NCI-H2171 treated with DMSO at 0.1 percent for 48 hours (cell line): ENCODE measurements at regions not wholly inside any gene's neighbourhood (a gene's known extent, or its start where the extent isn't known, plus 50 kb on each side); places are given as distances from the start of the nearest gene placed in this dataset.

Experiments used
- DNase-seq: peaks from one replicate; lab custom pipeline; 2025; lab: John Stamatoyannopoulos, UW

- no peak for DNase-seq
Measured at GRCh38 chr16:6132121-6132520, 1034.5 kb upstream of the EEF2KMT start.

GRCh38 chr16:6131526-6132050 lies 1034.0 kb upstream of the EEF2KMT start:
- no peak for DNase-seq

GRCh38 chr16:6125483-6126259 lies 1028.1 kb upstream of the EEF2KMT start:
- DNase-seq: no peak

GRCh38 chr16:6124136-6124535 lies 1026.5 kb upstream of the EEF2KMT start:
- no peak for DNase-seq

- DNase-seq: no peak
Measured at GRCh38 chr16:6122401-6122800, 1024.8 kb upstream of the EEF2KMT start.

GRCh38 chr16:6114691-6115090 lies 1017.1 kb upstream of the EEF2KMT start:
- DNase-seq: no peak

GRCh38 chr16:6113749-6114148 lies 1016.2 kb upstream of the EEF2KMT start:
- no peak for DNase-seq

GRCh38 chr16:6112700-6113099 lies 1015.1 kb upstream of the EEF2KMT start:
- DNase-seq: no peak

- DNase-seq: no peak
Measured at GRCh38 chr16:6111390-6111789, 1013.8 kb upstream of the EEF2KMT start.

GRCh38 chr16:6110346-6110745 lies 1012.8 kb upstream of the EEF2KMT start:
- DNase-seq: no peak

GRCh38 chr16:6106061-6106460 lies 1008.5 kb upstream of the EEF2KMT start:
- DNase-seq: no peak

GRCh38 chr16:6105115-6105514 lies 1007.5 kb upstream of the EEF2KMT start:
- no peak for DNase-seq

- no peak for DNase-seq
Measured at GRCh38 chr16:6104428-6104827, 1006.8 kb upstream of the EEF2KMT start.

GRCh38 chr16:6103561-6103960 lies 1006.0 kb upstream of the EEF2KMT start:
- no peak for DNase-seq

GRCh38 chr16:6099102-6099501 lies 1001.5 kb upstream of the EEF2KMT start:
- no peak for DNase-seq

- no peak for DNase-seq
Measured at GRCh38 chr16:6096931-6097670, 999.5 kb upstream of the EEF2KMT start.

- DNase-seq: no peak
Measured at GRCh38 chr16:6095414-6095813, 997.8 kb upstream of the EEF2KMT start.

- no peak for DNase-seq
Measured at GRCh38 chr16:6091021-6091420, 993.4 kb upstream of the EEF2KMT start.

- peak; percentile 10 for DNase-seq
Measured at GRCh38 chr16:6081320-6081976, 983.9 kb upstream of the EEF2KMT start.

- DNase-seq: no peak
Measured at GRCh38 chr16:6076631-6077030, 979.0 kb upstream of the EEF2KMT start.

- no peak for DNase-seq
Measured at GRCh38 chr16:6068063-6068462, 970.5 kb upstream of the EEF2KMT start.

- DNase-seq: no peak
Measured at GRCh38 chr16:6066652-6067051, 969.1 kb upstream of the EEF2KMT start.

- DNase-seq: no peak
Measured at GRCh38 chr16:6063526-6063925, 965.9 kb upstream of the EEF2KMT start.
